HG03066 (cell line): ENCODE measurements at regions not wholly inside any gene's neighbourhood (a gene's known extent, or its start where the extent isn't known, plus 50 kb on each side); places are given as distances from the start of the nearest gene placed in this dataset.
"Not testable (repeated sequence)": the region's sequence is repeated elsewhere in the genome, so short reads cannot be mapped to it uniquely, and the experiment has no call there.

ENCODE experiments used
- ATAC-seq: cut with Tn5 transposase; IDR thresholded peaks from one replicate; pipeline ENCODE4 v1.9.1; 2021; ENCODE audit warnings: low read depth; ENCODE audit not compliant: unreplicated experiment

DNA sequence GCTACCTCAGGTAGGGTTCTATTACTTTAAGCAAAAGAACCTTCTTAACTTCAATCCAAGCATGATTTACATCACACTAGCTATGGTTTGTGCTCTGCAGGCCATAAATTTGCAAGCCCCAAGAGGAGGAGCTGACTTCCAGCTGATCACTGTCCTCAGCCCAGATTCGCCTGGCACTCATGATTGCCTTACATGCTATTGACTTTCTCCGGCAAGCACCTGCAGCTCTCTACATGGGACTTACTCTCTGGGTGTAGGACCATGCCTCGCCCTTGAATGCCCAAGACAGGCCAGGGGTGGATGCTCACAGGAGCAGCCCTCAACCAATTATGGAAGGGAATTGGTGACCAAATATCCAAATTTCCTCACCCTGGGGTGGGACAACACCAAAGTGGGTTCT, 99.8 kb downstream of the ESM1 start:
- ATAC-seq = no peak

GRCh38 chr5:54884195-54884536, 101.2 kb downstream of the ESM1 start:
- ATAC-seq = no peak

DNA sequence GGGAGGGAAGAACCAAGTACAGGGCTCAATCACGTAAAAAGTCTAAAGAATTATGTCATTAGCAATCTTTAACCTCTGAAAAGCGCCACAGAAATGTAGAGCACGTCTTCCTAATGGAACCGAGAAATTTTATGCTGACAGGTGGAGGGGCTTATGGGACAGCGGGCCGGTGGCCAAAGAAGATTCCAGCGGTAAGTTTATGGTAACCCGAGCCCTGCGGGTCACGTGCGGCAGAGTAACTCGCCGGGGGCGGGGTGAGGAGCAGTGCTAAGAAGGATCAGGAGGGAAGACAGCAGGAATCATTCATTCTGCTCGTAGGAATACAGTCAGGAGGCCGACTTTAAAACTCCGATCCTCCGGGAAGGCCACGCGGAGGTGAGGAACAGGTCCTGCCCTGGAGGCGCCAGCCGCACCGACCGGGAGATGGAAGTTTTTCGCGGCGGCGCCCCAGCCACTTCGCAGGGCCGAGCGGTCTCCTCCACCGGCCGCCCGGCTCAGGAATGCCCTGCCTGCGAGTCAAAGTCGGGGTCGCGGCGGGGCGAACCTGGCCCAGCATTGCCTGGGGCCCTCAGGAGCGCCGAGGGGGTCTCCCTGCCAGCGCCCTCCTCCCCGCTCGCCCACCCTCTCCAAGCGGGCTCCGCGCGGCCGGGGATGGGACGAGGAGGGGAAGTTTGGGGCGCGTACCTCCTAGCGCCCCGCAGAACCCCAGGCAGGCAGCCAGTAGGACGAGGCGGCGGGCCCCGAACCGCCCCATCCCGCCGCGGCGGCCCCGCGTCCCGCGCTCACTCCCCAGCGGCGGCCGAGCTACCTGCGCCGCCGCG, 101.8 kb downstream of the ESM1 start:
- ATAC-seq = no peak

GRCh38 chr5:54882841-54883240, 102.6 kb downstream of the ESM1 start:
- ATAC-seq = no peak

GRCh38 chr5:54882101-54882500, 103.3 kb downstream of the ESM1 start:
- ATAC-seq = no peak

- ATAC-seq = no peak
Observed at GRCh38 chr5:54881286-54882005, 103.9 kb downstream of the ESM1 start.

DNA sequence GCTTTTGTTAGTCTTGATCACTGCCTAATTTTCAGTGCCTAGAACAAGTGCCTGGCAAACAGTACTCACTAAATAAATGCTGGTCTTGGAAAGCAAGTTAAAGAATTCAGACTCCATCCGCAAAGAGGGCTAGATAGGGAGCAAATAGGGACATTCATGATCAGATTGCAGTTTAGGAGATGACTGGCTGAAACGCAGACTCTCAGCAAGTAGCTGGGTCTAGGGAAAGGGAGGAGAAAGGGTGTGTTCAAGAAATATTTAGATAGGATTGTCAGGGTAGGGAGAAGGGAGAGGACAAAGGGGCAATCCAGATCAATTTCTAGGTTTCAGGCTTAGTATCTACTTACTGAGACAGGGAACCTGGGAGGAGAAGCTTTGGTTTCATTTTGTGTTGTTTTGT, 108.4 kb downstream of the ESM1 start:
- ATAC-seq = no peak

DNA sequence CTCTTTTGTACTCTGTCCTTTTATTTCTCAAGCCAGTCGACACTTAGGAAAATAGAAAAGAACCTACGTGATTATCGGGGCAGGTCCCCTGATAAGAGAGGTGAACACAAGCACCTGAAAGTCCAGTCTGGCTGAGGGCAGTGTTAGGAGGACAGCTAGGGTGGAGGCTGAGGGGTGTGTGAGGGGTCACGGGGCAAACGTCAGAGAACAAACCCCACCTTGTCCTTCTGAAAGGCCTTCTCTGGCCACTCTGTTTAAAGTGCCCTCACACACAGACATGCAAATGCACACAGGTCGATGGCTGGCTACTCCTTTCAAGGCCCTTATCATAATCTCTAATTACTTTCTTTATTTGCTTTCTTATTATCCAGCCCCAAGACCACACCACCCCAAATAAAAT, 108.8 kb downstream of the ESM1 start:
- ATAC-seq = no peak

DNA sequence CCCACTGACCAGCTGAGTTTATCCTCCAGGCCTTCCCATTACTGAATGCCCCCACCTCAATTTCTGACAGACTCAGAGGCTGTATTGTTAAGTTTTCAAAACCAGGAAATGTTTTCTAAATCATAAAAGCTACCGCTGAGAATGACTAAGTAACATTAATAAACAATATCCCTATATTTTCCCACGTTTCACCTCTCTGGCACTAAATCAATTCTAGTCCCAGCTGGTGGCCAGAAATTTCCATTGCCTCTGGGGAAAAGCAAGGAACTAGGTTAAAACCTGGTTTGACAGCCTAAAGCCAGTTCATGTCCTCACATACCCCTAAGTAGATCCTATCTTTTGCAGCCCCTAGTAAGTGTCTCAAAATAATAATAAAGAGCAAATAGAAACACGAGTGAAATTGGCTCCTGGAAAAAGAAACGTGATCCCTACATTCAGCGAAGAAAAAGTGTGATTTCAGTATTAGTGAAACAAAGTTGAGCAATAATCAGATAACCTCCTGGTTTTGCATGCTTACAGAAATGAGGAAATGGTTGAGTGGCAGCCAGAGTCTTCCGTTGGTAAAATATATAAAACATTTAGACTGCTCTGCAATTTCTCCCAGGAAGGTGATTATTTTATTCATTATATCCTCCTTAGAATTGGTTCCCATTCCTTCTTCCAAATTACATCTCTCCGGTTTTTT, 110.9 kb downstream of the ESM1 start:
- no peak for ATAC-seq

GRCh38 chr5:54873691-54874090, 111.7 kb downstream of the ESM1 start:
- no peak for ATAC-seq

DNA sequence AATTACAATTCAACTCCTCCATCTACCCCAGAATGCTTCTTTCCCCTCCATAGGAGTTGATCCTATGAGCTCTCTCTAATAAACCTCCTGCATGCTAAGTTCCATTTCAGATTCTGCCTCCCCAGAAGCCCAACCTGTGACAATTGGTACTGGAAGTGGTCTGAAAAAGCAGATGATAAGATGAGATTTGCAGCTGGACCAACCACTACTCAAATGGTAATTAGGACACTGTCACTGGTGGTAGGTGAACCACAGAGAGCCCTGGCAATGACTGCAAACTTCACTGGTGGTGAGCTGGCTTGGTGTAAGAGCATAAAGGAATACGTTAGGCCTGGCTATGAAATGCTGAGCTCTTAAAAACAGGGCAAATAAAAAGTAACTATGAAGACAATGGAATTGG, 112.6 kb downstream of the ESM1 start:
- ATAC-seq = no peak

- ATAC-seq = no peak
Observed at GRCh38 chr5:54870271-54870670, 115.1 kb downstream of the ESM1 start.

DNA sequence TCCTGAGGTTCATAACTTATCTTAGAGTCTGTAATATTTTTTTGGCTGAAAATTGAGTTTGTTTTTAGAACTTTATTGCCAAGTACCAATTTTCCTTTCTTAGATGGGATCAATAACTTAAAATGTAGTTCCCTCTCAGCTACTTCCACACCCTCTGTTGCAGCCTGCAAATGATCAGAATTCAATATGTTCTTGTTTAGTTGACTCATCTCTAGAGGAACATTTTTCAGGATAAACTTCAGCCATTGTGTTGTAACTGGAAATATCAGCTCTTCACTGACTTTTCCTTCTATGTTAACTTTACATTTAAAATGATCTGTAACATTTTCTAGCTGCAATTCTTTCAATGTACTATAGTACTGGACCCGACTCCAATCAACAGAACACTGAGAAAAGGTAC, 115.7 kb downstream of the ESM1 start:
- no peak for ATAC-seq

DNA sequence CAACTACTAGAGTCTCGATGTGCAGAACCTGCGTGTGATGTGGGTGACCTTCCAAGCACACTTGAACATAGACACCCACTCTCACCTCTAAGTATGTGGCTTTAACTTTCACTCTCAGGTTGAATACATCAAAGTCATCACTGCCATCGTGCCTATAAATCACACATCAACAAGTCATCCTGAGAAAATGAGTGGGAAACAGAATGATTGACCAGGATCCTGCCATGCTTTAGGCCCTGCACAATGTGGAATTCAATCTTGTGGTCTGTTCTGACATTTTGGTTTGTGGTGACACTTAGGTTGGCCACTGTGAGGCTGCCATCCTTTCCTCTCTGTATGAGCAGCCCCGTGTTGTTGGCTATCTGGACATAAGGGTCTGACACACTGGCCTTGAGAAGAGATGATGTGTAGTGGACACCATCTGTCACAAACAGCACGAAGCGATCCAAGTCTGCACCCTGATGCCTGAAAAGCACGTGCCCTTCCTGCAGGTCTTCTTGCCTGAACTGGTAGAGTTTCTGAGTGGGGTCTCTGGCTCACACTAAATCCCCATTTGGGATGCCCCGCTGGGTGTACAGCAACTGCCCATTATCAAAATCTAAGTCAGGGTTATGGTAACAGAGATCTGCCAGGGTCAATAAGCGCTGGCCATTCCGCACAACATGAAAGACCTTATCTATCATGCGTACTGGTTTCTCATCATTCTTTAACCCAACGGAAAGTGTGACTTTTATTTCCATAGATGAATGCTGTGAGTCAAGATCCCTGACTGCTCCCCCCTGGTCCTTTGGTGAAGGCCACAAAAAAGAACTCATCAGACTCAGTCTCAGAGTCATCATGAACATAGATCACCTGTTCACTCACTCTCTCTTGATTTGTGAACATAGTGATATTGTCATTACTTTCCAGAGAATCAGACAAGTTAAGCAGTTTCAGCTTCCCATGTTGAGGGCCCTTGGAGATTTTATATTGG, 116.6 kb downstream of the ESM1 start:
- no peak for ATAC-seq

- ATAC-seq = no peak
Observed at GRCh38 chr5:54867310-54867944, 118.0 kb downstream of the ESM1 start.

- ATAC-seq = not testable (repeated sequence)
Observed at GRCh38 chr5:54864911-54865515, 120.4 kb downstream of the ESM1 start.

- ATAC-seq = no peak
Observed at GRCh38 chr5:54862036-54862435, 123.4 kb downstream of the ESM1 start.

DNA sequence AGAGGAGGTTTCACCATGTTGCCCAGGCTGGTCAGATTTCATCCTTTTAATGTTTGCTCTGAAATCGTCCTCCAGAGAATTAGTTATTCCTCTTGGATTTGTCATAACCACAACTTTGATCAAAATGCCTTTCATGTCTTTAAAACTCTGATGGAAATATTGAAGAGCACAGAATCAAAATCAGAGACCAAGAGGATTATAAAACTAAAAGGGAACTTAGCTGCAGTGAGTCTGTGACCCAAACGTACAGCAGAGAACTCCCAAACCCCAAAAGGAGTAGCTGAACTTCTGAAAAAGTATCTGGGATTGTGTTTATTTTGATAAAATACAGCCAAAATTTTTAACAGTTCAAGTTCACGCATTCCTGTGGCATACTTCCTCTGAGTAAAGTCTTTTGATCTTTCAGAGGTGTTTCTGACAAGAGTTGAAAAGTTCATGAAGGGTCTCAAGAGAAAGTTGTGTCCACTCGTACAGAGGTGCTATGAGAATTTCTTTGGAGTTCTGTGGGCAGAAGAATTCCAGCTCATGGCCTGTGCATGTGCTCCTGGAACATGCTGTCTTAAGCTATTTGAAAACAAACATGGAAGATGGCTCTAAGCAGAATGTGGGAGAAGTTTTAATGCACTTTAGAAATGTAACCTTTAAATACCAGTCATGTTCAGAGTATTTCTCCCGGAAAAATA, 124.0 kb downstream of the ESM1 start:
- ATAC-seq = no peak

DNA sequence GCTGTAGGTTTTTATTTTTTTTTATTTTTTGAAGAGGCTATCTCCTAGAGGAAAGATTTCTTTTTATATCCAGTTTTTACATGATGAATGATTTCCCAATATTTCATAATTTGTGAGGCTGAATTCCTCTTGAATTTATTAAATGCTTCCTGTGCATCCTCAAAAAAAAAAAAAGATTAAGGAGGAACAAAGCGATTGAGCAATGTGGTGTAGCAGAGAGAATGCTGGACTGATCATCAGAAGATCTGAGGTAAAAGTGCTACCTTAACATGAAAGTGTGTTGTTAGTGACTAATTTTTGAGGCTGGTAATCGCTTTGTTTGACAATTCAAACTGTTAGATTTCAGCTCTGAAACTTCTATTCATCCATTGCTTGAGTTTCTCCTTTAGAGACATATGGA, 125.1 kb downstream of the ESM1 start:
- no peak for ATAC-seq
